Natural killer cell (primary cell): ENCODE measurements at regions not wholly inside any gene's neighbourhood (a gene's known extent, or its start where the extent isn't known, plus 50 kb on each side); places are given as distances from the start of the nearest gene placed in this dataset.

Source experiments
- ATAC-seq, 3 donors: fragments of 150-1000 bp in 2 of 3; fragments of 200-7000 bp in 1 of 3; cut with Tn5 transposase; 1 replicate in 1 of 3; 2 replicates in 2 of 3; pipeline ENCODE4 v1.10.0; 2021; ENCODE audit warnings: mild to moderate bottlenecking in 2 of 3, moderate library complexity in 2 of 3
- DNase-seq, 2 donors: peaks; one replicate each; pipeline versions ENCODE4 v3.0.0 to v3.0.0-alpha.2; 2013 to 2021; ENCODE audit warnings: mixed read lengths in 1 of 2
- H3K27ac ChIP-seq: one replicate; pipeline ENCODE4 v1.5.1; 2013; ENCODE audit warnings: mild to moderate bottlenecking, low read length
- H3K27me3 ChIP-seq: one replicate; pipeline ENCODE4 v1.6.1; 2013; ENCODE audit warnings: low read length; ENCODE audit not compliant: control insufficient read depth, insufficient read depth
- H3K36me3 ChIP-seq: one replicate; pipeline ENCODE4 v1.6.1; 2013; ENCODE audit warnings: low read length; ENCODE audit not compliant: control insufficient read depth, insufficient read depth
- H3K4me1 ChIP-seq: one replicate; pipeline ENCODE4 v1.6.1; 2013; ENCODE audit warnings: low read length; ENCODE audit not compliant: control insufficient read depth, insufficient read depth
- H3K4me3 ChIP-seq: one replicate; pipeline ENCODE4 v1.5.1; 2013; ENCODE audit warnings: low read length
- H3K9me3 ChIP-seq: one replicate; pipeline ENCODE4 v1.6.1; 2013; ENCODE audit warnings: low read length; ENCODE audit not compliant: control insufficient read depth, insufficient read depth
- H3K27ac Mint-ChIP-seq, 2 donors: one replicate each; pipeline ENCODE4 v1.8.0; 2022; ENCODE audit warnings: mild to moderate bottlenecking in 2 of 2, mixed read lengths in 2 of 2, moderate library complexity in 1 of 2
- H3K27me3 Mint-ChIP-seq, 2 donors: one replicate each; pipeline ENCODE4 v1.8.0; 2022; ENCODE audit warnings: low read depth in 2 of 2, mixed read lengths in 2 of 2
- H3K36me3 Mint-ChIP-seq: one replicate; pipeline ENCODE4 v1.8.0; 2022; ENCODE audit warnings: mixed read lengths
- H3K4me1 Mint-ChIP-seq, 2 donors: one replicate each; pipeline ENCODE4 v1.8.0; 2022; ENCODE audit warnings: mixed read lengths in 2 of 2
- H3K4me3 Mint-ChIP-seq: one replicate; pipeline ENCODE4 v1.8.0; 2022; ENCODE audit warnings: mild to moderate bottlenecking, moderate library complexity, mixed read lengths
- H3K9me3 Mint-ChIP-seq, 2 donors: one replicate each; pipeline ENCODE4 v1.8.0; 2022; ENCODE audit warnings: mixed read lengths in 2 of 2
- CTCF ChIP-seq: fragments of 200-600 bp; IDR thresholded peaks from one replicate; pipeline ENCODE4 v1.8.0; 2022; ENCODE audit warnings: antibody characterized with exemption
- WGBS: methylation state at CpG from one replicate; pipeline ENCODE4 v1.1.7; 2013; ENCODE audit warnings: missing lambda C conversion rate; ENCODE audit not compliant: insufficient coverage; 5-methylcytosine and 5-hydroxymethylcytosine counted together
- intact Hi-C: fragments of 100-400 bp; cut with micrococcal nuclease; formaldehyde crosslinking; loops from one replicate; pipeline ENCODE4 v1.14.2; 2022

GRCh38 chr1:189899686-189900425 lies 577.8 kb downstream of the BRINP3 start:
- H3K4me1 Mint-ChIP-seq = no peaks in the 10 kb centered on the region
- Histone ChIP-seq H3K4me3 (no peak overlapping the region), H3K27ac (no peak overlapping the region), H3K36me3 (no peaks in the 10 kb centered on the region), H3K27me3 (no peaks in the 10 kb centered on the region), H3K9me3 (peaks cover 2% of the 10 kb centered on the region), H3K4me1 (no peaks in the 10 kb centered on the region)
- DNase-seq = no peak
- TF ChIP-seq CTCF = no peak
- peaks cover 10 to 17% of the 10 kb centered on the region in 2 donors for H3K9me3 Mint-ChIP-seq
- 38% methylated on average over 1 of the region's 1 CpG for WGBS
- no peak overlapping the region for H3K4me3 Mint-ChIP-seq
- ATAC-seq = no peak
- no peaks in the 10 kb centered on the region for H3K27me3 Mint-ChIP-seq
- peaks cover 6% of the 10 kb centered on the region for H3K36me3 Mint-ChIP-seq
- intact Hi-C loops = no loop called here
- H3K27ac Mint-ChIP-seq = no peak overlapping the region

- no peaks in the 10 kb centered on the region for H3K36me3 ChIP-seq
- TF ChIP-seq CTCF = no peak
- H3K9me3 Mint-ChIP-seq = peaks cover 15 to 34% of the 10 kb centered on the region in 2 donors
- peaks cover 5% of the 10 kb centered on the region for H3K9me3 ChIP-seq
- H3K4me3 Mint-ChIP-seq = no peak overlapping the region
- no peaks in the 10 kb centered on the region for H3K27me3 ChIP-seq
- H3K27ac ChIP-seq = no peak overlapping the region
- no peak overlapping the region for H3K4me3 ChIP-seq
- no peak overlapping the region for H3K27ac Mint-ChIP-seq
- DNase-seq = no peak
- no peaks in the 10 kb centered on the region for H3K27me3 Mint-ChIP-seq
- no peaks in the 10 kb centered on the region for H3K4me1 Mint-ChIP-seq
- intact Hi-C loops = no loop called here
- no peak for ATAC-seq
- WGBS = 80% methylated on average over 2 of the region's 2 CpGs
- peaks cover 7% of the 10 kb centered on the region for H3K36me3 Mint-ChIP-seq
- no peaks in the 10 kb centered on the region for H3K4me1 ChIP-seq
Observed at GRCh38 chr1:189904509-189904908, 573.2 kb downstream of the BRINP3 start.

GRCh38 chr1:189908113-189908512 lies 569.6 kb downstream of the BRINP3 start:
- Histone ChIP-seq H3K27ac (no peak overlapping the region), H3K9me3 (peaks cover 5% of the 10 kb centered on the region), H3K4me1 (no peaks in the 10 kb centered on the region), H3K27me3 (no peaks in the 10 kb centered on the region), H3K4me3 (no peak overlapping the region), H3K36me3 (no peaks in the 10 kb centered on the region)
- no peaks in the 10 kb centered on the region for H3K27me3 Mint-ChIP-seq
- ATAC-seq (no peak), DNase-seq (no peak)
- H3K4me1 Mint-ChIP-seq = no peaks in the 10 kb centered on the region
- peaks cover 7% of the 10 kb centered on the region for H3K36me3 Mint-ChIP-seq
- no peak overlapping the region for H3K4me3 Mint-ChIP-seq
- H3K27ac Mint-ChIP-seq = no peak overlapping the region
- no peak for TF ChIP-seq CTCF
- intact Hi-C loops = no loop called here
- H3K9me3 Mint-ChIP-seq = peaks cover 20 to 36% of the 10 kb centered on the region in 2 donors

GRCh38 chr1:189921613-189922012 lies 556.1 kb downstream of the BRINP3 start:
- Mint-ChIP-seq H3K4me3 (no peak overlapping the region), H3K27ac (no peak overlapping the region), H3K27me3 (no peaks in the 10 kb centered on the region), H3K4me1 (no peaks in the 10 kb centered on the region), H3K9me3 (peaks cover 19 to 22% of the 10 kb centered on the region in 2 donors), H3K36me3 (peaks cover 14% of the 10 kb centered on the region)
- Histone ChIP-seq H3K27ac (no peak overlapping the region), H3K4me3 (no peak overlapping the region), H3K4me1 (no peaks in the 10 kb centered on the region), H3K27me3 (no peaks in the 10 kb centered on the region), H3K9me3 (peaks cover 11% of the 10 kb centered on the region), H3K36me3 (no peaks in the 10 kb centered on the region)
- TF ChIP-seq CTCF = no peak
- intact Hi-C loops = no loop called here
- 100% methylated on average over 2 of the region's 2 CpGs for WGBS
- ATAC-seq = no peak
- DNase-seq = no peak
